ENCODE measurements at regions not wholly inside any gene's neighbourhood (a gene's known extent, or its start where the extent isn't known, plus 50 kb on each side); places are given as distances from the start of the nearest gene placed in this dataset.

DNA sequence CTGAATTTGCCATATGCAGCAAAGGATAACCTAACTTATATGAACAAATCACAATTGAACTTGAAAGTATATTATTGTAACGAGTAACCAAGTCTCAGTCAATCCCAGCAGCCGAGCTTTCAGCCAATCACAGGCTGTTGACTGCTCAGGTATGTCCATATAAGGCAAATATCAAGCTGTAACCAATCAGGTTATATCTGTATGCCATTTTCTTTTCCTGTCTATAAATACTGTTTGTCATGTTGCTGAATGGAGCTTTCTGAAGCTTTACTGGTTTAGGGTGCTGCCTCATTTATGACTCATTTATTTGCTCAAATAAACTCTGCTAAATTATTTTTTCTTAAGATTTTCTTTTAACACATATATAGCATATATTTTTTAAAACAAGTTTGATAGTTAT is 1059.5 kb downstream of the GALC start:
- Histone ChIP-seq H3K4ac (ENCODE audit: low read depth, low read length) (no peak overlapping the region), H3K27ac (ENCODE audit: insufficient read depth, low read length) (no peak overlapping the region), H3K9me3 (ENCODE audit: control insufficient read depth, insufficient read depth, low read length) (no peaks in the 10 kb centered on the region), H3K23ac (ENCODE audit: low read depth, low read length) (no peak overlapping the region), H3K9ac (ENCODE audit: low read depth, low read length) (no peak overlapping the region), H3K79me1 (ENCODE audit: low read depth in 1 of 2, low read length in 2 of 2) (no peaks in the 10 kb centered on the region), H2BK120ac (ENCODE audit: low read depth, low read length) (no peak overlapping the region), H2BK15ac (ENCODE audit: low read depth, low read length) (no peak overlapping the region), H3K56ac (ENCODE audit: extremely low read depth, insufficient read depth, low read length) (no peak overlapping the region), H3K9me1 (ENCODE audit: insufficient read depth, low read length) (no peaks in the 10 kb centered on the region), H2AFZ (replicated peaks; ENCODE audit: low read length, poor library complexity) (no peak overlapping the region), H2BK5ac (ENCODE audit: low read depth, low read length, poor library complexity, severe bottlenecking) (no peak overlapping the region), H2AK9ac (replicated peaks; ENCODE audit: low read depth, low read length, poor library complexity) (no peak overlapping the region), H3K27me3 (ENCODE audit: control insufficient read depth, insufficient read depth, low read length) (no peaks in the 10 kb centered on the region), H4K20me1 (ENCODE audit: insufficient read depth, low read length) (no peaks in the 10 kb centered on the region), H4K91ac (ENCODE audit: insufficient read depth, low read depth, low read length) (no peak overlapping the region), H3K4me1 (ENCODE audit: control insufficient read depth, insufficient read depth, low read length) (peaks cover 2% of the 10 kb centered on the region; the same call in 1 of the 2 replicates), H4K8ac (ENCODE audit: low read depth in 2 of 2, low read length in 2 of 2) (no peak overlapping the region), H3K14ac (replicated peaks; ENCODE audit: low read depth, low read length) (no peak overlapping the region), H3K4me2 (ENCODE audit: low read depth, low read length) (no peak overlapping the region), H3K36me3 (ENCODE audit: control insufficient read depth, insufficient read depth, low read length) (no peaks in the 10 kb centered on the region), H2AK5ac (ENCODE audit: low read depth, low read length) (no peak overlapping the region), H4K5ac (ENCODE audit: low read depth, low read length) (no peak overlapping the region), H3K4me3 (ENCODE audit: insufficient read depth, low read depth, low read length) (no peak overlapping the region), H2BK20ac (ENCODE audit: low read depth, low read length) (no peak overlapping the region), H3K18ac (ENCODE audit: low read depth, low read length) (no peak overlapping the region)
- DNase-seq (peak; percentile 6), ATAC-seq (ENCODE audit: low read depth) (peak; percentile 54; the same call in 1 of the 2 replicates)
- BruUV-seq (replicated peaks): no TSS peak
- POLR2A ChIA-PET (ENCODE audit: unreplicated experiment): interaction anchor here (0.6 kb wide), 1 partner anchor 1344 kb away, joined by 3 read pairs; no protein-coding TSS in a partner anchor
- intact Hi-C loops (cut with micrococcal nuclease): no loop called here
- in situ Hi-C loops (cut with MboI; ENCODE audit: low sequenced_read_pairs): no loop called here
- CTCF ChIA-PET: interaction anchor here (0.6 to 1.2 kb wide), 3 partner anchors 9 to 738 kb away, joined by 3 read pairs; no protein-coding TSS in a partner anchor
- no peak for TF ChIP-seq SMC3 (IDR thresholded peaks at IDR 0.05; ENCODE audit: low read depth, low read length)
- TF ChIP-seq MAFK (IDR thresholded peaks at IDR 0.05; ENCODE audit: low read depth, low read length): no peak
- no peak for TF ChIP-seq BHLHE40 (IDR thresholded peaks at IDR 0.05; ENCODE audit: low read depth, low read length)
- TF ChIP-seq, protein P1, sequence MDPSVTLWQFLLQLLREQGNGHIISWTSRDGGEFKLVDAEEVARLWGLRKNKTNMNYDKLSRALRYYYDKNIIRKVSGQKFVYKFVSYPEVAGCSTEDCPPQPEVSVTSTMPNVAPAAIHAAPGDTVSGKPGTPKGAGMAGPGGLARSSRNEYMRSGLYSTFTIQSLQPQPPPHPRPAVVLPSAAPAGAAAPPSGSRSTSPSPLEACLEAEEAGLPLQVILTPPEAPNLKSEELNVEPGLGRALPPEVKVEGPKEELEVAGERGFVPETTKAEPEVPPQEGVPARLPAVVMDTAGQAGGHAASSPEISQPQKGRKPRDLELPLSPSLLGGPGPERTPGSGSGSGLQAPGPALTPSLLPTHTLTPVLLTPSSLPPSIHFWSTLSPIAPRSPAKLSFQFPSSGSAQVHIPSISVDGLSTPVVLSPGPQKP (IDR thresholded peaks at IDR 0.05; ENCODE audit: borderline replicate concordance, low read depth, low read length): no peak
- no peak for TF ChIP-seq MXI1 (IDR thresholded peaks at IDR 0.05; ENCODE audit: borderline replicate concordance, low read depth, low read length)
- TF ChIP-seq RAD21 (IDR thresholded peaks at IDR 0.05; ENCODE audit: low read length): no peak
- TF ChIP-seq, protein P2, sequence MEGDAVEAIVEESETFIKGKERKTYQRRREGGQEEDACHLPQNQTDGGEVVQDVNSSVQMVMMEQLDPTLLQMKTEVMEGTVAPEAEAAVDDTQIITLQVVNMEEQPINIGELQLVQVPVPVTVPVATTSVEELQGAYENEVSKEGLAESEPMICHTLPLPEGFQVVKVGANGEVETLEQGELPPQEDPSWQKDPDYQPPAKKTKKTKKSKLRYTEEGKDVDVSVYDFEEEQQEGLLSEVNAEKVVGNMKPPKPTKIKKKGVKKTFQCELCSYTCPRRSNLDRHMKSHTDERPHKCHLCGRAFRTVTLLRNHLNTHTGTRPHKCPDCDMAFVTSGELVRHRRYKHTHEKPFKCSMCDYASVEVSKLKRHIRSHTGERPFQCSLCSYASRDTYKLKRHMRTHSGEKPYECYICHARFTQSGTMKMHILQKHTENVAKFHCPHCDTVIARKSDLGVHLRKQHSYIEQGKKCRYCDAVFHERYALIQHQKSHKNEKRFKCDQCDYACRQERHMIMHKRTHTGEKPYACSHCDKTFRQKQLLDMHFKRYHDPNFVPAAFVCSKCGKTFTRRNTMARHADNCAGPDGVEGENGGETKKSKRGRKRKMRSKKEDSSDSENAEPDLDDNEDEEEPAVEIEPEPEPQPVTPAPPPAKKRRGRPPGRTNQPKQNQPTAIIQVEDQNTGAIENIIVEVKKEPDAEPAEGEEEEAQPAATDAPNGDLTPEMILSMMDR (conservative IDR thresholded peaks at IDR 0.05; ENCODE audit: low read depth, low read length): no peak
- TF ChIP-seq, protein P3, sequence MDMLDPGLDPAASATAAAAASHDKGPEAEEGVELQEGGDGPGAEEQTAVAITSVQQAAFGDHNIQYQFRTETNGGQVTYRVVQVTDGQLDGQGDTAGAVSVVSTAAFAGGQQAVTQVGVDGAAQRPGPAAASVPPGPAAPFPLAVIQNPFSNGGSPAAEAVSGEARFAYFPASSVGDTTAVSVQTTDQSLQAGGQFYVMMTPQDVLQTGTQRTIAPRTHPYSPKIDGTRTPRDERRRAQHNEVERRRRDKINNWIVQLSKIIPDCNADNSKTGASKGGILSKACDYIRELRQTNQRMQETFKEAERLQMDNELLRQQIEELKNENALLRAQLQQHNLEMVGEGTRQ (IDR thresholded peaks at IDR 0.05; ENCODE audit: low read depth, low read length): no peak
- no peak for TF ChIP-seq FOS (IDR thresholded peaks at IDR 0.05; ENCODE audit: low read depth, low read length)
- TF ChIP-seq CHD1 (IDR thresholded peaks at IDR 0.05; ENCODE audit: low read depth, low read length): no peak
- TF ChIP-seq NFE2L2 (IDR thresholded peaks at IDR 0.05; ENCODE audit: low read depth, low read length): no peak
- TF ChIP-seq MAZ (IDR thresholded peaks at IDR 0.05; ENCODE audit: borderline replicate concordance, low read depth, low read length): no peak
- no peak for TF ChIP-seq POLR2A (IDR thresholded peaks at IDR 0.05; ENCODE audit: low read depth, low read length)
- no peak for TF ChIP-seq RCOR1 (IDR thresholded peaks at IDR 0.05; ENCODE audit: insufficient replicate concordance, low read length)
- no peak for TF ChIP-seq RFX5 (IDR thresholded peaks at IDR 0.05; ENCODE audit: low read depth, low read length)
- no peak for TF ChIP-seq CEBPB (IDR thresholded peaks at IDR 0.05; ENCODE audit: low read depth, low read length)
- no CpG with 5 or more reads among the region's 2 CpGs for WGBS, 2 experiments (ENCODE audit: extremely low coverage in 2 of 2, insufficient read length in 1 of 2)
- dilution Hi-C loops (cut with HindIII; ENCODE audit: low sequenced_read_pairs, unreplicated experiment): no loop called here

All from IMR-90 (cell line).